HG03439 (cell line): ENCODE measurements at regions not wholly inside any gene's neighbourhood (a gene's known extent, or its start where the extent isn't known, plus 50 kb on each side); places are given as distances from the start of the nearest gene placed in this dataset.

Source experiments
- ATAC-seq: cut with Tn5 transposase; IDR thresholded peaks from one replicate; pipeline ENCODE4 v1.9.1; 2021; ENCODE audit warnings: mild to moderate bottlenecking, moderate library complexity; ENCODE audit not compliant: unreplicated experiment

DNA sequence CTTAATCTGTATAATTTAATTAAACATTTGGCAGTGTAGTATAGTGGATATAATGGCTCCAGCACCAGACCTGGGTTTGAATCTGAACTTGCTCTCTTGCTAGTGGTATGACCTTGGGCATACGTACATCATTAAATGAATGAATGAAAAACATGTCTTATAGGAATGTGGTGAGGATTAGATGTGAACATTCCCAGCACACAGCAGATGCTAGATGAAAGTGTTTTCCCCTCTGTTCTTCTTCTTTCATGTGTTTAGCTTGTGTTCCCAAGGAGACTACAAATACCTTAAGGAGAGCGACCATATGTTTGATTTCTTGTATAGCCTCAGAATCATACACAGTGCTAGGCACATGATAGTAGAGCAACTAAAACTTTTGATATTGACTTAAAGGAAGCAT lies 56.5 kb downstream of the CT47B1 start:
- no peak for ATAC-seq

GRCh38 chrX:120813982-120814381 lies 61.7 kb downstream of the CT47B1 start:
- ATAC-seq, result no peak

DNA sequence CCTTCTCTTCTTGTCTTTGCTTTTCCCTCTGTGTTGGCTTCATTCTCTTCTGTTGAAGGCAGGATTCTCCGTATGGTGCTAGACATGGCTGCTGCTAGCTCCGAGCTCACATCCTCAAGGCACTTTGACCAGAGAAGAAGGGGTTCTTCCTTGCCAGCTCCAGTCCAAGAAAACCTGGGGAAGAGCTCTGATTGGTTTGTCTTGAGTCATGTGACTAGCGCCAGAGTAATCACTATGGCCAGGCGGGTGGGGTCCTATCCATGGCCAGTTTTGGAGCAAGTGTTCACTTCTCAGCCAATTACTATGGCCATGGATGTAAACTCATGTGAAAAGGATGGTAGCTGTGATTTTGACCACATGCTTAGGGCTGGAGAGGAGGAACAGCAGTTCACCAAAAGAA lies 74.2 kb downstream of the CT47B1 start:
- no peak for ATAC-seq

DNA sequence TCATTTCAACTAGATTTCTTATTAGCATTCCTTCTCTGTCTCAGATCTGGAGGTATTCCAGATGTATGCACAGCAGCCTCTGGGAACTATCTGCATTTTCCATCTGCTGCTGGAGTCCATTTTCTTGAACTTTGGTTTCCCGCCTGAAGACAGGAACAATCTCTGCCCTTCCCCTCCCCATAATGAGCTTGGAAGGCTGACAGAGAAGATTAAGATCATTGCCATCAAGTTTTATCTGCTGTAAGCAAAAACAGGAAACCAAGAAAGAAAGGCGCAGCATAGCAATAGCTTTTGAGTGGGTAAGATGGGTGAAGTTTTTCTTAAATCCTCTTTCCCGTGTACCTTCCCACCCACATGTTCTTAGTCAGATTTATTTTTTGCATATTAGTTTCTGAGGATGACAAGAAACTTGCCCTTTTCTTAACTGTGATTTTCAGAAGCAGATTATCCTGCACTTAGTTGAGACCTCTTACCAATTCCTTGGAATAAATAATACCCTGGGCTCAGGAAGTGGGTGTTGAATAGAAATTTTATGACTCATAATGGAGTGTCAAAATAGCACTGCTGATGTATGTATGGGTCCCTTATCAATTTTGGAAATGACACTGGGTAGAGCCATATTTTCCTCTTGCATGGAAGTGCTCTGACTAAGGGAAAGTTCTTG lies 78.3 kb downstream of the CT47B1 start:
- no peak for ATAC-seq

DNA sequence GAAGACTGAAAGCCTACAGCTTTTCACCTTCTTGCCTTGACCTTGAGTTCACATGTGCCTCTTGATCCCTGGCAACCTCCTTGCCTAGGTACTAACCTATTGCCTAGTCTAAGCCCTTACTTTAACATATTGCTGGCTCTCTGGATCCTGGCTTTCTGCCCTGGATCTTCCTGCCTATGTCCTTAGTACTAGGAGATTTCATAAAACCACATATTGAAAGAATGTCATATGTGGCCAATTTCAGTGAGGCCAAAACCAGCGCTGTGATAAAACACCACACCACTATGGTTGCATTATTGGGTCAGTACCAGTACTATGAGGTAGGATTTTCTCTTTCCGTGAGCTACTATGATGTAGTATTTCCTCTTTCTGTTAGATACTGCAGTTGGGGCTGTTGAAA lies 80.4 kb downstream of the CT47B1 start:
- ATAC-seq, result no peak

DNA sequence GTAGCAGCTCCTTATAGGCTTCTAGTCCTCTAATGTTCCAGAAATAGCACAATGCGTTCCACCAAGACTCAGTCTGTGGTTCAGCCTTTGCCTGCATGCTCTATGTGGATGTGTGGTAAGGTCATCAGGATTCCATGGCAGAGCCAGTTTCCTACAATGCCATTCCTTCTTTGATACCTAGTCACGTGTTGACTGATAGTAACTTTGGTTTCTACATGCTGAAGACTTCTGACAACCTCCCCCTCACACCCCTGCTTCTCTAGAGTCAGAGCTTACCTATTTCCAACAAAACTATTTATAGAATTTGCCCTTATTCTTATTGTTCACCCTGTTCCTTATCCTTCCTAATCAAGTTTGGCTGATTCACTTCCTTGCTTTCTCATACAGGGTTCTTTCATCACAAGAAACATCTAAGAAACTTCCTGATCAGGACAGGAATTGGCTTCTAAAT lies 81.1 kb downstream of the CT47B1 start:
- no peak for ATAC-seq

GRCh38 chrX:120793098-120793497 lies 82.6 kb downstream of the CT47B1 start:
- ATAC-seq, result no peak

DNA sequence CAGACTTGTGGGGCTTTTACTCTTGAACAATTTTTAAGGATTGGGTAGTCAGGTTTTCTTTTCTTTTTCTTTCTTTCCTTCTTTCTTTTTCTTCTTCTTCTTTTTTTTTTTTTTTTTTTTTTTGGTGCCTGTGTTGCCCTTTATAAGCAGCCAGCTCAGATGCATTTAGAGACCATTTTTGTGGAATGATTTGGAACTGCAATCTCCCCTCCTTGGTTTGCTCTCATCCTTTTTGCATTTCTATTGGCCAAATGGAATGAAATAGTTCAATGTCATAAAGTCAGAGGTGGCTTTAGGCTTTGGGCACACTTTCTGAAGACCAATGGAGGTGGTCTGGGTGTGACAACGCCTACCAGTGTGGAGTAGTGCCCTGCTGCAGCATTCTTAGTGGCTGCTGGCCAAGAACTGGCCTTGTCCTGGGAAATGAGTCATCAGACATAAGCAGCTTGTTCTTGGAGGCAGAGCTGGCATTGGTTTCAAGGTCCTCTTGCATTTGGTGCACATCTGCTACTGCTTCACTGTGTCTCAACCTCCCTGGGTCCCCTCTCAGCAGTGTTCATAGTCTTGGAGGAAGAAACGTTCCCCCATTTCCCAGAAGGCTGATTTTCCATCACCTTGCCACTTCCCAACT lies 84.5 kb downstream of the CT47B1 start:
- ATAC-seq, result no peak

DNA sequence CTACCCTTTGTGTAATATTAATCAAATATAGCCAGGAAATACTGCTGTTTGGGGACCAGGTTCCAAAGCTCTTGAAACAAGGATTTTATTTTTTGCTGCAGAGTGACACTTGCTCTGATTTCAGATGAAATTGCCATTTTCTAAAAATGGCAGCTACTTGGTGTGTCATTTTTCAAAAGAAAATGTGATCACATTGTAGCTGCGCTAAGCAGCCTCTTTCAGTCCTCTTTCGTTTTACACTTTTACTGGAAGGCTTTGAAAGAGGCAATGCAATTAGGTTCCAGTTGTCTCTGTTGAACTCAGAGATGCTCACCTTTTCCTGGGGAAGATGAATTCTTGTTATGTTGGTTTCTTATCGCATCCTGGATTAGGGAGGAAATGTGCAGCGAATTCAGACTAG lies 85.1 kb downstream of the CT47B1 start:
- no peak for ATAC-seq

DNA sequence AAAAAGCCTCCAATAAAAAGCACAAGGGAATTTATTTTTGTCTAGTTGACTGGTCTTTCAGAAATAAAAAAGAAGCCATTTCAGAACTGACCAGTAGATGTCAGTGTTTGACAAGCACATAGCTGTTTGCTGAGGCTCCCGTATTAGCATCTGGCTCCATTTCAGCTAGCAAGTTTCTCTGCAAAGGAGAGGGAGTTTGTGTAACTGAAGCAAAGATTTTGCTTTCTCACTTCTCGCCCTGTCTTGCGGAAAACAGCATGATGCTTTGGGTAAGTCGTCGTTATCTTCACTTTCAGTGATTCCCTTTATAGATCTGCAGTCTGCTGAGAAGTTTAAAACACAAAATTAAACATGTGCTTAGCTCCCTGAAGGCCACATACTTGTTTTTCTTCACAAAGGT lies 85.5 kb downstream of the CT47B1 start:
- no peak for ATAC-seq

GRCh38 chrX:120781403-120781802 lies 94.3 kb downstream of the CT47B1 start:
- ATAC-seq, result no peak

DNA sequence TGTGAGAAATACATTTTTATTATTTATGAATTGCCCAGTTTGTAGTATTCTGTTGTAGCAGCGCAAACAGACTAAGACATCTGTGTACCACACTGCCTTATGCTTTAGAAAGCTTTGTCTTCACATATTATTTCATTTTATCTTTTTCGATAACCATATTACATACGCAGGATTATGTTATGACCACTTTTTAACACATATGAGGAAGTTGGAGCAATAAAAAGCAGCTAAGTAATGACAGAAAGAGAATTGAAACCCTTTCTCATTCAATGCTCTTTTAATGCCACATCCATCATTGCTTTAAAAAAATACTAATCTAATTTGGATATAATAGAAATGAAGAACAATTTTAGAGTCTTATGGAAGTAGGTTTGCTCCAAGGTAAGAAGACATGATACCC lies 99.7 kb downstream of the CT47B1 start:
- no peak for ATAC-seq

DNA sequence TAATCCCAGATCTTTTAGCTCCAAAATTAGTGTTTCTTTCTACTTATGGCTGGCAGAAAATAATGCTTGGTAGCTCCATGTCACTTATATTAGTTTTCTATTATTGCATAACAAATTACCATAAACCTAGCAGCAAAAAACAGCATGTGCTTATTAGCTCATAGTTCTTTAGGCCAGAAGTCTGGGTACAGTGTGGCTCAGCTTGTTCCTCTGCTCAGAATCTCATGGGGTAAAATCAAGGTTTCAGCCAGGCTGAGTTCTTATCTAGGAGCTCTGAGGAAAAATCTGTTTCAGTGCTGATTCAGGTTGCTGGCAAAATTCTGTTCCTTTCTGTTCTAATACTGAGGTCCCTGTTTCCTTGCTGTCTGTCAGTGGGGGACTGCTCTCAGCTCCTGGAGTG lies 101.1 kb downstream of the CT47B1 start:
- ATAC-seq, result no peak

DNA sequence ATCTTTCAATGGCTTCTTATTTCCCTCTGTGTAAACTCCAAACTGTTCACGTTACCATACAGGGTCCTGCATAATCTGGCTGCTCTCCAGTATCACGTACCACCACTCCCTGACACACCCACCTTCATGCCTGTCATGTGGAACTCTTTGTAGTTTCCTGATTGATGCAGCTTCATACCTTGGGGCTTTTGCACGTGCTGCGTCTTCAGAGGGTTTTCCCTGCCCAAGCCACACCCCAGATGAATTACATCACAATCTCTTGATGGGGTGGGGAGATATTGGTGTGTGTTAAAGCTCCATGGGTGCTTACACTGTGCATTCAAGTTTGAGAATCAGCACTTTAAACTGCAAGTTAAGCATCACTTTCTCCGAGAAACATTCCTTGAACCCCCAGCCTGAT lies 101.9 kb downstream of the CT47B1 start:
- ATAC-seq, result no peak

DNA sequence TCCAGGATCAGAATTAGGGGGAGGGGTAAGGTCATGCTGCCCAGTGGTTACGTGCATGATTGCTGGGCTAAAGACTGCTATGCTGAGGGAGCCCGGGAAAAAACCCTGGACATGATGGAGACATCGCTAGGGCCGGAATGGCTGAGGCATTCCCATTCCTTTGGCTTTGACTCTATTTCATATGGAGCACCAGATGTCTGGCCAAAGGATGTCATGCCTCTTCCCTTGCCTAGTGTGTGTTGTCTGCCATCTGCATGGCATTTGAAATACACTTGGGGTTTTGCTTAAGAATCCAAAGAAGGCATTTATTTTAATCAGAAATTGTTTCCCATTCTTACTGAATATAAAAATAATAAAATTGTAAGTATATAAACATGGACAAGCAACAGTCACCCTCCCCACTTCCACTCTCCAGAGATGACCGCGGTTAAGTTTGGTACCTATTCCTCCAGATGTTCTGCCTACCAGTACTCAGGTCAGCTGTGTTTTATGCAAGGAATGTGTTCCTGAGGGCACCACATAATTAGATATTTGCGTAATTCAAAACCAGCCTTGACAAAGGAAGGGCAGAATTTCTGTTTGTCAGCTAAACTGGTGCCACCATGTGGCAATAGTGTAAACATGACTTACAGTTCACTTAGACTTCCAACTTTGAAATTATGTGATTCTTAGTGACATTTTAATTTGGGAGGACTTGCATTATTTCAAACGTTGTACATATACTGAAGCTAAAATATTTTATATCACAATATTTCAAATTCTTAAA lies 105.9 kb downstream of the CT47B1 start:
- ATAC-seq, result no peak

GRCh38 chrX:120768681-120769080 lies 107.0 kb downstream of the CT47B1 start:
- ATAC-seq, result no peak

- ATAC-seq, result no peak
These were observed 107.4 kb downstream of the CT47B1 start for GRCh38 chrX:120768254-120768653.

DNA sequence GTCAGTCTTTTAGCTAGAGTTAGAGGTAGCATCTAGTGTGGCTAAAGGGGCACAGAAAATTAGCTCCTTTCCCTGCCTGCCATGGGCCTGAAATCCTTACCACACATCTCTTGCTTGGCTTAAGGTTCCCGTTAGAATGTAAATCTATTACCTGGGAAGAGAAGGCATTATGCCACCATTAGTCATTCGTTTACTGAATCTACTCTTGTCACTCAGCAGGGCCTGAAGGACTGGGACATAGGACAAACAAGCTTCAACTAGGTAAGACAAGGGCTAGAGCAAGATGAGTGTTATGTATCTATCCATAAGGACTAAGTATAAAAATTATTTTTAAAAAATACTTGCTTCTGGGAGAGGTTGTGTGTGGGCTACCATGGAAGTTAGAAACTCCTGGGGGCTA lies 112.4 kb downstream of the CT47B1 start:
- ATAC-seq, result no peak

DNA sequence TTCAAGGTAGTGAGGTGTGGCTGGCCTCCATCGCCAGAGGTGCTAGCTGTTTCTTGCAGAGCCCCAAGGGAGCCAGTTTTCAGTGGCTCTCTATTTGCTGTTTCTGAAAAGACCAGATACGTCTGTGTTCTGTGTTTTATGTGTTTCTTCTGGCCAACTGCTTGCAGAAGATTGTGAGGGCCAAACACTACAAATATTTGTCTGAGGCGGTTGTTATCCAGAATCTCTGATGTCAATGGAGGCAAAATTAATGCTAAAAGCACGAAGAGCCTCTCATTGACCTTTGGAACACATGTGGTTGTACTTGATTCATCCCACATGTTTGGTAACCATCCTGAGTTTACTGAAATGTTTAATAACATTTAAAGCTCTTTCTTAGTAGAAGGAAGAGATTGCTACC lies 113.9 kb downstream of the CT47B1 start:
- ATAC-seq, result no peak

DNA sequence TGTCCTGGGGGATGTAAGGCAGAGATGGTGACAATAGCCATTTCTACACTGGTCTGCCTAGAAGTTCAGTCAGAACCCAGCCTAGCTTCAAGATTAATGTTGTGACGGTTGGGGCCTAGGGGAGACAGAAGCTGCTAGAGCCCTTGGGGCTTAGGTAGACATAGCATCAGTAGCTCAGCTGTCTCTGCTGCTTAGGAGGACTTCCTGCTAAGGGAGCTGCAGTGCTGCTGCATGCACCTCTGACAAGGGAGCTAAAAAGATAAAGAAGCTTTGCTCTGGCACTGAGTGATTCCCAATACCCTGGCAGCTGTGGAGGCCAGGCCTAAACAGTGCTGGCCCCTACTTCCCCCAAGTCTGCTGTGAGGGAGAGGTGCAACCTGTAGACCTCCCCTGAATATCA lies 116.0 kb downstream of the CT47B1 start:
- no peak for ATAC-seq

DNA sequence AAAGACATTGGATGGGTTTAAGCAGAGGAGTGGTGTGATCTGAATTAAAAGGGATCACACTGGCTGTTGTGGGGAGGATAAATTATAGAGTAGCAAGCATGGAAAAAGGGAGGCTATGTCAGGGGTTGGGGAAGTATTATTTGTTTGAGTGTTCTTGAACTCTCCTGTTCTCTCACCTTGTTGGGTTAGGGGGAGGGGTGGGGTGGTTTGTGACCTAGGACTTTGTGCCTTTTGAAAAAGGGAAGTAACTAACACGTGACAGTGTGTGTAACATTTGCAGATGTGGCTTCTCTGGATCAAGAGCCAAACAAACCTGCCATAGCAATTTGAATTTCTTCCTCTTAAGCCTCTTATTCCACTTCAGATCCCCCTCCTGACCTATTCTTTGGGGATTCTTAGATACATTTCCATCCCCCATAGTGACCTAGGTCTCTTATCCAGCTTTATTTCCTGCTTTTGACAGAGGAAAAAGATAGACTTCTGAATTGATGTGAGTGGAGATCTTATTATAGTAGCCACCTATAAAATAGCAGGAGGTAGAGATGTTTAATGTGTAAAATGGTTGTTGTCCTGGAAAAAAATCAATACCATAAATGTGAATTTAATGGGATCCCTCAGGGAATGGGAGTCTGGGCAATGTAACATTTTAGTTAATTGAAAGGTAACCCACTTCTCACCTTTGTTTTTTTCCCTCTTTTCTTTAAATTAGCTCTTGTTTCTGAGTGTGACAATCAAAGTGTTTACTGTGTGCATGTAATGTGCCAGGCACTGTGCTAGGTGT lies 120.4 kb downstream of the CT47B1 start:
- no peak for ATAC-seq
